HG03064 (cell line): ENCODE measurements at regions not wholly inside any gene's neighbourhood (a gene's known extent, or its start where the extent isn't known, plus 50 kb on each side); places are given as distances from the start of the nearest gene placed in this dataset.

ENCODE experiments used
- ATAC-seq: cut with Tn5 transposase; IDR thresholded peaks from one replicate; pipeline ENCODE4 v1.9.1; 2021; ENCODE audit warnings: low read depth; ENCODE audit not compliant: unreplicated experiment

DNA sequence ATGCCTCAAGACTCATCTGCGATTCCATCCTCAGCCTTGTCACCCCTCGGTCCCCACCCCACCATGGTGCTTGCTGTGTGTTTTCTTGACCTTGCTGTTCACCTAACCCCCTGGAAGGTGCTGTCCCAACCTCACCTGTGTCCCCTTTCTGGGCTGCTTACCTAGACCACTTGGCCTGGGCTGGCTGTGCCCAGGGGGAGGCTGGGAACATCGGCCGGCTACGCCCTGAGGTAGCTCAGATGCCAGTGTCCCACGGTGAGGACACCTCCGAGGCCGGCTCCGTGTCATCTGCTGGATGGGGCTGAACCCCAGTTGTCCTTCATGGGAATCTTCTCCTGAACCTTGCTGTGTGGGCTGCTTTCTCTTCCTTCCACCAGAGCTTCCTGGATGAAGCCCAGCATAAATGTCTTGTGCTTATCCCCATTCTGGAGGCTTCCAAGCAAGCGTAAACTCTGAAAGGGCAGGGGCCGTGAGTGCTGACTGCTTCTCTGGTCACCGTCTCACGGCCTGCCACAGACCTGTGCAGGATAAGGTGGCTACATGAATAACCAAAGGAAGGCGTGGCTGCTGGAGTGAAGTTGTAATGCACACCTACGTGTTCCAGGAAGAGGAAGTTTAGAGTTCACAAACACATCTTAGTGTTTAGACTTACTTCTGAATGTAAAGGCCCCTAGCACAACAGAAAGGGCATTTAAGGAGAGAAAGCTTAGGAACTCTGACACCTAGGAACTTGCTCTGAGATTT, 724.3 kb downstream of the TBC1D22A start:
- no peak for ATAC-seq

DNA sequence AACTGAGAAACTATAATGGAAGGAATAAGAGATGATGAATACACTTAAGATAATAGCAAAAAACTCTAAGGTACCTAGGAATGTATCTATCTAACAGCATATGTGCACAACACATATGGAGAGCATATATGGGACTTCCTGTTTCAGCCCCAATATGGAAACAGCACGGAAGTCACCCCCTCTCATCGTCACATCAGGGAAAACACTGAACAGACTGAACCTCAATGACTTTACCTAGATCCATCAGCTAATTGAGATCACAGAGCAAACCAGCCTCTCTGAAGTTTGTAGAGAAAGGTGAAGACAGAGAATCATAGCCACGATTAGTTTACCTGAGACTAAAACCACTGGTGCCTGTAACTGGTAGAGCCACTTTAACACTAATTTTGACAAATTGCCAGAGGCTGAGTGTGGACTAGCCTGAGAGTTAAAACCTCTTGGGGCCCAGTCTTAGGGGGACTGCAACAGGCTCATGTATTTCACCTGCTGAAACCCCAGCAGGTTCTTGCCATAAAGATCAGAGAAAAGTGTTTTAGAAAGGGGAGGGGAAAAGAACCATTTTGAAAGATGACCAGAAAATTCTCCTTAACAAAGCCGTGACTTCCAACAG, 722.6 kb downstream of the TBC1D22A start:
- no peak for ATAC-seq

DNA sequence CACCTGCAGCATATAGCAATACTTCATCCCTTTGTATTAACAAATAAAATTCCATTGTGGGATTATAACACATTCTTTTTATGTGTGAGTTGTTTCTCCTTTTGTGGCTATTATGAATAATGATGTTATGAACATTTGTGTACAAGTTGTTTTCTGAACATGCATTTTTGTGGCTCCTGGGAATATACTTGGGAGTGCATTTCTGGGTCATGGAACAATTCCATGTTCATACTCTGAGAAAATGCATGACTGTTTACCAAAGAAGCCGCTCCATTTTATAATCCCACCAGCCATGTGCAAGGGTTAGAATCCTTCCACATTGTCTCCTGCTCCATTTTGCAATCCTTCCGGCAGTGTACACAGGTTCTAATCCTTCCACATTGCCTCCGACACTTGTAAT, 713.8 kb downstream of the TBC1D22A start:
- ATAC-seq = no peak

DNA sequence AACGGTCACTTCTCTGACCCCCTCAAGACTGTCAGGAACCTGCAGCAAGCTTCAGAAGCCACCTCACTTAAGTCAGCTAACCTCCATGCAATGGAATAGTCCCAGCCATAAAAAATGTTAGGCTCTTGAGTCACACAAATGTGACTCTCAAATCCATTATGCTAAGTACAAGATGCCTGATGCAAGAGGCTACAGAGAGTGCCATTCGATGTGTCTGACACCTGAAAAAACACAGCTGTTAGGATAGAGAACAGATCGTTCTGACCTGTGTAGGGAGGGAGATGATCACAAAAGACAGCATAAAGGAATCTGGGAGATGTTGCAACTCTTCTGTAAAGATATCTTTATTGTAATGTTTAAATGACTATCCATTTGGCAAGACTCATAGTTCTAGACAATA, 712.4 kb downstream of the TBC1D22A start:
- ATAC-seq = no peak

DNA sequence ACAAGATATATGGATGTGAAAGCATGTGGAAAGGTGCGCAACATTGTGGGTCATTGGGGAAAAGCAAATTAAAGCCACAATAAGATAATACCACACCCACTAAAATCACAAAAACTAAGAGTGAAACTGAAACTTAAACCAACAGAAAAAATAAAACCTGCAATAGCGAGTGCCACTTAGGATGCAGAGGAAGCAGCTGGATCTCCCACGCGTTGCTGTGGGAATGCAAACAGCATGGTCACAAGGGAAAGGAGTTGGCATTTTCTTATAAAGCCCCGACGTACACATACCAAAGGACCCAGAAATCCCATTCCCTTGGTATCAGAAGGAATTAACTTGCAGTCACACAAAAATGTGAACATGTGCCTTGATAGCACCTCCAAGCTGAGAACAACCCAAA, 712.0 kb downstream of the TBC1D22A start:
- no peak for ATAC-seq

DNA sequence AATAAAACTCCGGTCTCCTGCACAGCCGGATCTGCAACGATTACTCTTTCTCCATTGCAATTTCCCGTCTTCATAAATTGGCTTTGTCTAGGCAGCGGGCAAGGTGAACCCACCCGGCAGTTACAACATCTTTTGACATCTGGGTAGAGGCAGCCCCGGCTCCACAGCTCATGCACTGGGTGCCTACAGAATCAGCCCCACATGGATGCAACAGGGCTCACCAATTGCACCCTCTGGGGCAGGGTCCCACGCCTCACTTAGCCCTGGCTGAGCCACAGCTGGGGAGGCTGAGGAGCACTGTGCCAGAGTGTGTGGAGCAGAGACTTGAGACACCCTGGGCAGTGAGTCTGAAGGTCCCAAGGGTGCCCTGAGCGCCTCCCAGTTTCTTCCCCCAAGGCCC, 710.2 kb downstream of the TBC1D22A start:
- ATAC-seq = no peak

DNA sequence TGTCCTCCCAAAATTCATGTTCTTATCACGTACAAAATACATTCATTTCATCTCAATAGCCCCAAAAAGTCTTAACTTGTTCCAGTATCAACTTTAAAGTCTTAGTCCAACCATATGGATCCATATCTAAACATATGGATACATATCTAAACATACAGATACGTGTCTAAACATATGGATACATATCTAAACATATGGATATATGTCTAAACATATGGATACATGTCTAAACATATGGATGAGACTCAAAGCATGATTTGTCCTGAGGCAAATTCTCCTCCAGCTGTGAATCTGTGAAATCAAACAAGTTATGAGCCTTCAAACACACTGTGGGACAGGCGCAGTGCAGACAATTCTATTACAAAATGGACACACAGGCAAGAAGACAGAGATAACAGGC, 709.0 kb downstream of the TBC1D22A start:
- no peak for ATAC-seq

DNA sequence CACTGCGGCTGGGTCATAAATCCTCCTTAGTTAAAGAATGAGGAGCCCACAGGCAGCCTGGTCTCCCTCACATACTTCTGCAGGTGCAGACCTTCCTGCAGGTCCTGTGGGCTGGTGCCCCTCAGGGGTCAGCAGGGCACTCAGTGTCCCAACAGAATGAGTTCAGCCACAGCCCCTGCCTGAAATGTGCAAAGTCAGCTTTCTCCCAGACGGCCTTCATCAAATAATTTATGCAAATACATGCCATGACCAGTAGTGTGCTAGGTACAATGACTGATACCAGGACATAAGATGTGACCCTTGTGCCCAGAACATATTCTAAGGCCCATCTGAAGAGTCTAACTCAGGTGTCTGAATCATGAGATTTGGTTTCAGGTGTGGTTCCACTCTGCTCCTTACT, 703.4 kb downstream of the TBC1D22A start:
- ATAC-seq = no peak

DNA sequence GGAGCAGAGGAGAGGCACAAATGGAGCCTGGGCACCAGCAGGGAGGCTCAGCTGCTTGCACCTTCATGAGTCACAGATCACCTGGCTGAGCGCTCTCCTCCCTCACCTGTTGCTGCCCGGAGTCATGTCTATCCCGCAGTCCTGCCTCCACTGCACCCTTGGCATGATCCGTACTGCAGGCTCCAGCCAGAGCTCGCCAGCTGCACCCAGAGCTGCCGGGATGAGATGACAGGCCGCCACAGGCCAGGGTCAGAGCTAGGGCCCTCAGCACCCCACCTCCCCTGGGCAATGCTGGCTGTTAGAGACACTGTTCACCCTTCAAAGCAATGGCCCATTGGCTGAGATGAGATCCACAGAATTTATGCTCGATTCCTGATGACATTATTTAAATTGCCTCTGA, 702.8 kb downstream of the TBC1D22A start:
- no peak for ATAC-seq

DNA sequence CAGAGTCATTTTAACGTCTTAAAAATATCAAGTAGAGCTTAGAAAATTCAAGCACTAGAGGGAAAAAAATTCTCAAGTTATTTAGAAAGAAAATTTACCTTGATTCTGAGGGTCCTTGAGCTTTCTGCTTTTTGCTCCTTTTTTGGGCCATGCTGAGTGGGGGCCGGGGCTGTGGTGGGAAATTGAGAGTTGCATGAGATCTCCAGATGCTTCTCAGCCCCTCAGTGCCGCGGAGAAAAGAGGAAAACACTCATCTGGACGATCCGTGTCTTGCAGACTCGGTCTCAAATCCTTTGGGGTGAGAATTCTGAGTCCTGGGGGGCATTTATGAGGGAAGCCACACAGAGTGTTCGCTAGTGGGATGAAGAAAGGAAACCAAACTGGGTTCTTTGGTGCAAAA, 700.8 kb downstream of the TBC1D22A start:
- no peak for ATAC-seq

DNA sequence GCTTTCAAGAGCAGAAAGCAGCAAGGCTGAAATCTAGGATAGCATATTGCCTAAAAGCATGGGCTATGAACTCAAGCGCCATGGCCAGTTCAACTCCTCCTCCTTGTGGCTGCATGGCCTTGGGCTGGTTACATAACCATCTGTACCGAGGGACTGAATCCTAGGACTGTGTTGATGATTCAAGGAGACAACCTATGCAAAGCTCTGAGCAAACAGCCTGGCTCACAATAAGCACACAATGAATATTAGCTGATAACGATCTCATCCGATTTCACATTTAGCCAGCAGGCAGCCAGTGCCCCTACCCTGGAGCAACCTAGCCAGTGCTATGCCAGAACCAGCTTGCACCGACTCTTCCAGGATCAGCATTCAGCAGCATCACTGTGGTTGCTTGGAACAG, 698.4 kb downstream of the TBC1D22A start:
- ATAC-seq = no peak

DNA sequence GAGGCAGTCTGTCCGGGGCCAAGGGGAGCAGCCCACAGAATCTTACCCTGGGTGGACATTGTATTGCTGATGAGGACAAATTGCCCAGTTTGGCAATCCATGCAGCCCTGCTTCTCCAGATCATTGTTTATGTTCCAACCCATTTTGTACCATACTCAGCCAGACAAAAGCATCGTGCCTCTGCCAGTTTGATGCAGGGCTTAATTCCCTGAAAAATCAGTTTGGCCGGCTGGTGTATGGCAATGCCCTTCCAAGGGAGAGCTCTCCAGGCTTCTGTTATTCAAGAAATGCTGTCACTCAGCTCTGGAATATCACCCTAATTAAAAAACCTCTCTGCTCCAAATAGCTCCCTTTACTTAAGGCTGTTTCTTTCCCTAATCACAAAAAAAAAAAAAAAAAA, 697.7 kb downstream of the TBC1D22A start:
- ATAC-seq = no peak

DNA sequence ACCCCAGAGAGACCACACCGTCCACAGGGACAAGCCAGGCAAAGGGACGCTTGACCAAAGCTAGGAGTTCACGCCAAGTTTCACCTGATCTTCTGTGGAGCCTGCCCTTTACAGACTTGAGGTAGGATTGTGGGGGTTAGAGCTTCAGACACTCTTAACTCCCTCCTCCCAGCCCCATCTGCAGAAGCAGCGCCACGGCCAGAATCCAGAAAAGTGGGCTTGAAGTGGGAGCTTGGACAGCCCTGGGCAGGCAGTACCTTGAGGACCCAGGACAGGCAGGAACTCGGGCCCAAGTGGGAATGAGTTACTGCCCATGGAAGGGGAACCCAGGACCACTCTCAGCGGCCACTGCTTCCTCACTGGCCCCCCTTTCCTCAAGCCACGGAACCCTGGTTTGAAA, 695.9 kb downstream of the TBC1D22A start:
- ATAC-seq = no peak

DNA sequence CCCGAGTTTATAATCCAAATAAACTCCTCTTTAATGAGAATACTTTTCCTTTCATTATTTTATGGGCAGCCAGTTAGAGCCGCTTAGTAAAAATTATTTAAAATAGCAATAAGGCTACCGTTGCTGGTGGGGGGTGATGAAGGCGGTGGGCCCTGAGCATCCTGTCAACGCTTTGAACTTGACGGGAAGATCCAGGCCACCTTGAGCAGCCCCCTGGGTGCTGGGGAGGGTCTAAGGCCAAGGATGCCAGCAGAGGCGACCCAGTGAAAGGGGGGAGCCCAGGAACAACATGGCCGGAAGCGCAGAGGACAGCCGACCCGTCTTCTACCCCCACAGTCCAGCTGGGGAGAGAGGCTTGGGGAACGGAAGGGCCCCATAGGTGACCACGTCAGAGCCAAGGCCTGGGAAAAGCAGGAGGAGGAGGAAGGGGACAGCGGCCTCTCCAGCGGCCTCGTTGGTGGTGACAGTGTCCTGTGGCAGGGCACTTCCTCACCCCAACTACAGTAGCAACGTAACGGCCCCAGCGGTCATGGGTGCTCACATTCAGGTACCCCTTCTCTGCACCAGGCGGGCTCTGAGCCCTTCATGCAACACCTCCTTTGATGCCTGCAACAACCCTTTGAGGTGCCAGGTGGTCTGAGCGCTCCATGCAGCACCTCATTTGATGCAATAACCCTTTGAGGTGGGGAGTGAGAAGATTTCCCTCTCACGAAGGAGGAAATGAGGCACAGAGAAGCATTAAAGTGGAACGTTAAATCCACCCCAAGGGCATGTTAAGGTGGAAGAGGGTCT, 695.3 kb downstream of the TBC1D22A start:
- no peak for ATAC-seq

DNA sequence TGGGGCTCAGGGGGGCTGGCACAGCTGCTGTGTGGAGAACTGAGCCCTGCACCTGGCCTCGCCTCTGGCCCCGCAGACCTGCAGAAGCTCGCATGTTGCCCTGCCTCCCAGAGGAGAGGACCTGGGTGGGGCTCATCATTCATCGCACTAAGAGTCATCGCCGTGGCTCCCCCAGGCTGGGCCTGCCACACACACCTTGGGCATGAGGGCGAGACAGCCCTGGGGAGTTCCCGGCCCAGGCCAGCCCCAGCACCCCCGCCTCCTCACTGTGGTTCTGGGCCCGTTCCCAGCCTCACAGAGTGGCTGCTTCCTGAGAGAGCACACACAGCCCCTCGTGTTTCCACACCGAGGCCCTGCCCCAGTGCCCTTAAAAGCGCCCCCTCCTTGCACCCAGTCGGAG, 694.6 kb downstream of the TBC1D22A start:
- no peak for ATAC-seq

DNA sequence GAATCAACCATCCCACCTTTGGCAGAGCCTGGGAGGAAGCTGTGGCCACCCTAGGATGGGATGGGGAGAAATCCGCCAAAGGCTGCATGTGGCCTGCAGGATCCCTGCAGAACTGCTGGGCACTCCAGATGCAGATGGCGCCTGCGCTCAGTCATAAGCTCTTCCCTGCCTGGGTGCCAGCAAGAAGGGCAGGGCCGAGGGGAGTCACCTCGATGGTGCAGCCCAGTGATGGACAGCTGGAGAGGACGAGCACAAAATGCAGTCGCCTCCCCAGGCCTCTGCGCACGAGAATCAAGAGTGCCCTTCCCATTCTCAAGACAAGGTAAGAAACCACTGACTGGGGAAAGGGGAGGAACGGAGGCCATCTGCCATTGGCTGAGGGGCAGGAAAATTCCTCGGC, 693.6 kb downstream of the TBC1D22A start:
- ATAC-seq = no peak

DNA sequence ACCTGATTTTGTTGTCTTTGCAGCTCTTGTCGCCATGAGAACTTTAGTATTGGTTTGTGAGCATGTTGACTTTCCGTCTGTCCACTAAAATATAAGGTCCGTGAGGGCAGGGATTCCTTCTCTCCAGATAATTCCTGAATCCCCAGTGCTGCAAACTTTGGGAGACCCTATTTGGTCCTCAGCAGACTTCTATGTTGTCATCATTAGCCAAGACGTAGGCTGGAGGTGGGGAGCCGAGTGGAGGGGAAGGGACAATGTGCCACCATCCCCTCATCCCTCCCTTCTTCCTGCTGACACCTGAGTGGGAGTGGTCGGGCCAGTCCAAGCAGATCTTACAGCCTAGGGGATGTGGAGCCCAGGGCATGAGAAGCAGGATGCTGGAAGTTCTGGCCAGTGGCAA, 690.6 kb downstream of the TBC1D22A start:
- ATAC-seq = no peak

DNA sequence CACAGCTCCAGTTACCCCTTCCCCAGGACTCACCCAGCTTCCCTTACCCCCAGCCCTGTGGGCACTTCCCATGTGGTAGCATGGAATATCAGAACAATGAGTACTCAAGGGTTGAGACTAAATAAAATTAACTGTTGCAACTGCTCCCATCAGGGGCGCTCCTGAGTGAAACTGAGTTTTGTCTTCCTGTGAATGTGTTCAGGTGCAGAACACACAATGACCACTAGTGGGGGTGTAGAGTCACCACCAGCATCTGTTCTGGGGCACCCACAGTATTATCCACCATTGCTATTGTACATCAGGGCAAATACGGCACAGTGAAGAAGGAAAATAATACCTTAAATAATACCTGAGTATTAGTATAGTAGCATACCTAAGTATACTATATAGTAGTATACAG, 689.7 kb downstream of the TBC1D22A start:
- no peak for ATAC-seq

DNA sequence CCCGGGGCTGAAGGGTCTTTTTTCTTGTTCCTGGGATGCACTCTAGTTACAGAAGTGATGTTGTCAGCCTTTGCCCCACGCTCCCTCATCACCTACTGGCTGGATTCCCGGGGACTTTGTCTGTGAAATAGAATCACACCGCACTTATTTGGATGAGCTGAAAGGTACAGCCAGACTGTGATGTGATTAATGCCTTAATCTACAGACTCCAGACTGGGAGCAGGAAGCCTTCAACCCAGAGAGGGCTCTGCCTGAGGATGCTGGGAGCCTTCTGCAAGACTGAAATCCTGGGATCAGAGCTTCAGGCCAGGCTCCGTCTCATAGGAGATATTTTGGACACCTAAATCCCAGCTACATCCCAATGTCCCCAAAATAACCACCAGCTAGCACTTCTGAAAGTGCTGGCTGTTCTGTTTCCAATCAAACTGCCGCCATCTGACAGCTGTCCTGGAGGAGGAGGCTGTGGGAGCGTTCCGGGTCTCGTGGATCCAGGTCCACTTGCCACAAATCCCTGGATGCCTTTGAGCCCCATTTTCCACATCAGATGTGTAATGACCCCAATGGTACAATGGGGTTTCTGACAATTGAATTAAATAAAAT, 688.5 kb downstream of the TBC1D22A start:
- no peak for ATAC-seq

DNA sequence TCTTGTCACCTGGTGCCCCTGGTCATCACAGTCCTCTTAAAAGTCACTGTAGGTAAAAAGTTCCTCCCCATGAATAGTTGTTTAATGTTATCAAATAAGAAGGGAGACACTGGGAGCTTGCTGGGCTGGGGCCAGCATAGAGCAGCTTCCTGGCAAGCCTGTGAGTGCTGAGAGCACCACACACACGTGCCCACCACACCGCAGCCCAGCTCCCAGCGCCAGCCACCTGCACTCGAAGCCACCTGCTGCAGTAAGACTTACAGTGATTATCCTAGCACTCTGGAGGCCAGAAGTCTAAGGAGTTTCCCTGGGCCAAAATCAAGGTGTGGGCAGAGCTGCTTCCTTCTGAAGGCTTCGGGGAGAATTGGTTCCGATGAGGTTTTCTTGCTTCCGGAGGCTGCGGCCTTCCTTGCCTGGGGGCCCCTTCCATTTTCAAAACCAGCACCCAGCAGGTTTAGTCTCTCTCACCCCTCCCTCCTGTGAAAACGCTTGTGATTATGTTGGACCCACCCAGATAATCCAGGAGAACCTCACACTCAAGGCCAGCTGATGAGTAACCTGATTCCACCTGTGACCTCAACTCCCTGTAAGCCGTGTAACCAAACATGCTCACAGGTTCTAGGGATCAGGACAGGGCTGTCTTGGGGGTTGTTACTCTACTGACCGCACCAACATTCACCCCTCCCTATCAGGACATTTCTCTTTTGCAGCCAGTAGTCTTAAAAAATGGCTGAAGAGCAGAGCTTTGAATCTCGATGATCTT, 687.2 kb downstream of the TBC1D22A start:
- no peak for ATAC-seq
